ENCODE measurements at regions not wholly inside any gene's neighbourhood (a gene's known extent, or its start where the extent isn't known, plus 50 kb on each side); places are given as distances from the start of the nearest gene placed in this dataset.
A peak's percentile ranks its signal among the peaks of the same experiment; 100 is the strongest.
"Not testable (repeated sequence)": the region's sequence is repeated elsewhere in the genome, so short reads cannot be mapped to it uniquely, and the experiment has no call there.

DNA sequence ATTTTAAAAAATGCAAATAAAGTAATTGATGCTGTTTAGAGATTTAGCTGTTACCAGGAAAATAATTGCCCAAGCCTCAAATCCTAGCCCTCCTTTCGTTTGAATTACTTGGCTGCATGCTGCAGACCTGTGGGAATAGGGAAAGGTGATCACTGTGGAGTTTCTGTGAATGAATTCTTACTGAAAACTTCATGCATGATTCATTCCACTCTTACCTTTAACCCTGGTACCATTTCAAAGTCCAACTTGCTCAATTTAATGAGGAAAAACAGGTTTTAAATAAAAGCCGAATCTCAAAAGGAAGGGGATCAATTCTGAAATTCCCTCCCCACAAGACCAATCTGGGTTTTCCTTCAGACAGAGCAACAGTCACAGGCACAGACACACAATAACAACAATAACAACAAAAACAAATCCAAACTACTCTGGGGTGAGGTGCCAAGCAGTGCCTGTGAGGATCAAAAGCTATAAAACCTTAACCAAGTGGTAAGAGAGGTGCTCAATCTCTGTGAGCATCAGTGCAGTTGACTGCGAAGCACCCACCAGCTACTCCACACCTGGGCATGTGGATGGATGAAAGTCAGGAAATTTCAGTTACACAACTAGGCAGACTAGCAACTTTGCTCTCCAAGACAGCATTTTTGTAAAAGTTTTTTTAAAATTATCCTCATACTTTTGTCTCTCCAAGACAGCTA, 200.8 kb downstream of the CNTN3 start:
- DNase-seq: no peak

- DNase-seq: peak; percentile 70
These were observed 204.1 kb downstream of the CNTN3 start for GRCh38 chr3:74410276-74410941.

GRCh38 chr3:74409066-74409465, 205.4 kb downstream of the CNTN3 start:
- DNase-seq: no peak

DNA sequence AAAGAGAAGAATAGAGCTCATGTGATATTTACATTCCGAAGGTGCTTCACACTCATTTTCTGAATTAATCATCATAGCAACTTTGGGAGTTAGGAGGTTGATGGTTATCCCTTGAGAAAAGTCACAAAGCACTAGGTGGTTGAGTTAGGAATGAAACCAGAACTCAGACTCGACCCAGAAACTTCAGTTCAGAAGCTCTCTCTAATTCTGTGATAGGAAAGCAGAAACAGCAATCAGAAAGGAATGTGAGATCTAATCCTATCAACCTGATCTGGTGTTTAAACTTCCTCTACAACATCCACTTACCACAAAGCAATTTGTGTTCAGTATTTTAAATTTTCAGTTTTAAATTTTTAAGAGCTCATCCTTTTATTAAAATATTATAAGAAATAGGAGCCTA, 211.2 kb downstream of the CNTN3 start:
- DNase-seq: no peak

- no peak for DNase-seq
These were observed 211.6 kb downstream of the CNTN3 start for GRCh38 chr3:74402821-74403220.

DNA sequence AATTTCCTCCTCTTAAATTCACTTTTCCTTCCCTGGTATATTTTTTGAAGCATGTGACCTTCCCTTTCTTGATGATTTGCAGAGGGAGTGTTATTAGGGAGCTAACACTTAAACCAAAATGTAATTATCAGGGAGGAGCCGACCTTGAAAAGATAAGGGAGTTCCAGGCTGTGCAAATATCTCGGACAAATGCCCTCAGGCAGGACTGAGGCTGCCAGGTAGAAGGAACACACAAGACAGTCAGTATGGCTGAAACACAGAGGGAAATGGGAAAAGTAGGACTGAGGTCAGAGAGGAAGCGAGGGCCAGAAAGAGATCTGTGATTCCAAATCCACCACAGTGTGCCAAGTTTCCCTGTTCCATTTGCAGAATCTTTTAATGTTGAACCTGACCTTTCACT, 221.0 kb downstream of the CNTN3 start:
- peak; percentile 87 for DNase-seq

- DNase-seq: peak; percentile 88
These were observed 224.2 kb downstream of the CNTN3 start for GRCh38 chr3:74390121-74390877.

DNA sequence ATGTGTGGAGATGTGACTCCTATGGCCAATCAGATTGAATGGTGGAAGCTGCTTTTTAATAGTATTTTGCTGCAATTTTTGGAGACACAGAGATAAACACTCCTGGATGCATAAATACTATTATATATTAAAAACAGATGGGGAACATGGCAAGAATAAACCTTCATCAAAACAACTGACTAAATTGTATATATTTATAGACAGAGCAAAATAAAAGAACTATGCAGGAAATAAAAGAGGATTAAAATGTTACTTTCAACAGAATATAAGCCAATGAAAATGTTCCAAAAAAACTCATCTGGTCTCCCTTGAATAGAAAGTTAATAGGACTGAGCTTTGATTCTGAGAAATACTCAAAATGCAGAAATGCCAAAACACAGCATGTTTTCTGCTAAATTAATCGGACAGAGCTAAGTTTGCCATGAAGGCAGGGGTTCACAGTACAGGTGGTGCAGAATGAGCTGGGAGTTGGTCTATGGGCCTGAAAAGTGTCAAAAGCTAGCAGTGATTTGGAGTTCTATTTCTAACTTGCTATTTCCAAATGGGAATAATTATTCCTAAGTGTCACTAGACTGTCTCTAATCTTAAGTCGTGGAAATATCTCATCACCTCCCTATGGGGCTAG, 227.2 kb downstream of the CNTN3 start:
- DNase-seq: no peak

- DNase-seq: no peak
These were observed 230.3 kb downstream of the CNTN3 start for GRCh38 chr3:74384159-74384558.

- no peak for DNase-seq
These were observed 236.8 kb downstream of the CNTN3 start for GRCh38 chr3:74377669-74378068.

- not testable (repeated sequence) for DNase-seq
These were observed 238.1 kb downstream of the CNTN3 start for GRCh38 chr3:74376323-74376722.

DNA sequence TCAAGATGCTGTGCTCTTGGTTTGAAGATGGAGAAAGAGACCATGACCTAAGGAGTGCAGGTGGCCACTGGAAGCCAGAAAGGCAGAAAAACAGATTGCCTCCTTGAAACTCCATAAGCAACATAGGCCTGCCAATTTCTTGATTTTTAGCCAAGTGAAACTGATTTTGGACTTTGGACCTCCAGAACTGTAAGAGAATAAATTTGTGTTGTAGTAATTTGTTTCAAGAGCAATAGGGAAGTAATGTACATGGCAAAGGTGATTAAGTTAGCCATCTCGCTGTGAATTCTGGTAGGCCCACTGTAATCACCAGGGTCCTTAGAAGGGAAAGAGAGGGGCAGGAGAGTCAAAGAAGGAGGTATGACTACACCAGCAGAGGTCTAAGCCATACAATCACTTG, 238.8 kb downstream of the CNTN3 start:
- no peak for DNase-seq

GRCh38 chr3:74372743-74373142, 241.7 kb downstream of the CNTN3 start:
- no peak for DNase-seq

GRCh38 chr3:74370342-74370741, 244.1 kb downstream of the CNTN3 start:
- peak; percentile 59 for DNase-seq

DNA sequence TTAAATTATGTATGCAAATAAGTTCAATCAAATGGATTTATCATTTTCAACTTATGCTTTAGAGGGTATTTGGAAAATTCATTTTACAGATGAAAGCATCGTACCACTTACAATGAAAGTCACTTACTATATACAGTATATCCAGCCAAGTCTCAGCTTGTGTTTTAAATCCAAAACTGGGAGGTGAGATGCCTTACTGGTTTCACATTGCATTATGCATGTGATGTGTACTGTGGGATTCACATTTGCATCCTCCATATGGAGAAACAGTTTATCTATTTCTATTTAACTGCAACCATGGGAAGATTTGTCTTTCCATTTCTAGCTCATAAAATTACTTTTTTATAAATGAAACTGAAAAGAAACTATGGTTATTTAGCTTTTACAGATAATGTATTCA, 248.1 kb downstream of the CNTN3 start:
- DNase-seq: no peak

DNA sequence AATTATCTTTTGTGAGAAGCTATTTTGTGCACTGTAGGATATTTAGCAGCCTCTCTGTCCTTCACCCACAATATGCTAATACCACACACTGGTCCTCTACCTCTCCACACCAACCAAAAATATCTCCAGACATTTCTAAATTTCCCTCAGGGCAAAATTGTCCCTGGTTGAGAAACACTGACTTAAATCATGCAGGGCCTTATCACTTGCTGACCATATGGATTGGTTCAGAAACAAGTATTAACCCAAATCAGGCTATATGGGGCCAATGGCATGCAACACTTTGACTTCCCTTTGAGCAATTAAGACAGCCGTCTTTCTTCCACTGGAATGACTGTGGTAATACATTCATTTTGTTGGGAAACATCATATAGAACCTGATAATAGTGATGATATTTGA, 251.1 kb downstream of the CNTN3 start:
- no peak for DNase-seq

- no peak for DNase-seq
These were observed 254.1 kb downstream of the CNTN3 start for GRCh38 chr3:74360406-74360805.

GRCh38 chr3:74357881-74358280, 256.6 kb downstream of the CNTN3 start:
- DNase-seq: no peak

GRCh38 chr3:74353039-74353438, 261.4 kb downstream of the CNTN3 start:
- DNase-seq: no peak

DNA sequence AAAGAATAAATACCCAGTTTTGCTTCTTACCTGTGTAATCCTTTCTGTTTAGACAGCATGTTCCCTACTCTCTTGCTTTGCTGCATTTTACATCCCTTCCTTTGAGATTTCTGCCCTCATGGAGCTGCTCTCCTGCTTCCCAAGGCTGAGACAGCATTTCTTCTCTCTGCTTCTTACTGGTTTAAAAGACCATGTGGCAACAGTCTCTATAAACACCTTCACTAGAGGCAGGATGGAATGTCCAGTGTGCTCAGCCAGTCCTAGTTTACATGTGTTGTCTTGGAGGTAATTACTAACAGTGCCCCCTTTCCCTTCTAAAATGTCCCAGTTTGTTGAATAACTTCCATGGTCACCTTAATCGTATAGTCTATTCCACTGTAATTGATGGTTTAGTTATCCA, 262.3 kb downstream of the CNTN3 start:
- DNase-seq: no peak

DNA sequence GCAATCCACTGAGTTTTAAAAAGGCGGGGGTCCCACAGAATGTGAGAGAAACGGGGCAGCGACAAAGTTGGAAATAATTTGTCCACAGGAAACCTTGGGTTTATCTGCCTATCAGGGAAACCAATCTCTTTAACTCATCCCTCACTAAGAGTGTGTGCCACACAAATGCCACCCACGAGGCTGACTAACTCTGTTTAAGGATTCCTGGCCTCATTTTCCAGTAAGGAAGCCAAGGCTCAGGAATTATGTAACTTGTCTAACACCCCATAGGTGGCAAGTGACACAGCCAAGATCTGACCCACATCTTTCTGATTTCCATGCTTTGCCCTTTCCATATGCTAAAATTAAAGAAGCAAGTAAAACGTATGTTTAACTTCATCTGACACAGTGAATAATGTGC, 263.2 kb downstream of the CNTN3 start:
- no peak for DNase-seq

- peak; percentile 45 for DNase-seq
These were observed 265.4 kb downstream of the CNTN3 start for GRCh38 chr3:74349015-74349414.

- peak; percentile 18 for DNase-seq
These were observed 266.7 kb downstream of the CNTN3 start for GRCh38 chr3:74347563-74348268.

Measured in NCI-H69 (cell line).